ENCODE measurements at regions not wholly inside any gene's neighbourhood (a gene's known extent, or its start where the extent isn't known, plus 50 kb on each side); places are given as distances from the start of the nearest gene placed in this dataset.
"Not testable (repeated sequence)": the region's sequence is repeated elsewhere in the genome, so short reads cannot be mapped to it uniquely, and the experiment has no call there.

- no peak for DNase-seq (ENCODE audit: low read depth in 3 of 3)
Observed at GRCh38 chr18:39230086-39230803, 1664.6 kb upstream of the CELF4 start.

- DNase-seq (ENCODE audit: low read depth in 3 of 3) = not testable (repeated sequence)
Observed at GRCh38 chr18:39227769-39228168, 1662.2 kb upstream of the CELF4 start.

- no peak for DNase-seq (ENCODE audit: low read depth in 3 of 3)
Observed at GRCh38 chr18:39225373-39225772, 1659.8 kb upstream of the CELF4 start.

DNA sequence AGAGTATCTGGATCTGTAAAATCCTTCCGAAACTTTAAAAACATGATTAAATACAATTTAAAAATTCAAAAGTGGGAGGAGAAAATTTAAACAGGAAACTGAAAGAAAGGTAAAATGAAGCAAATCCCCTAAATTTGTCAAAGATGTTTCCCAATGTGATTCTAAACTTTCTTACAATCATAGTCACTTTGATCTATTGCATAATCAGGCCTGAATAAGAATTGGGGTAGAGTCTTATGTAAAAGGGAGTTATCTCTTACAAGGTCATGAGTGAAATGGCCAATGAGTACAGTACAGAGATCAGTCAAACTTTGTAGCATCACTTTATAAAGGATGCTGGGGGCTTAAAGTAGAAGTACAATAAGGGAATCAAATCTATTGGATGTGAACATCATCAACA lies 1657.7 kb upstream of the CELF4 start:
- no peak for DNase-seq (ENCODE audit: low read depth in 3 of 3)

- DNase-seq (ENCODE audit: low read depth in 3 of 3) = no peak
Observed at GRCh38 chr18:39215920-39216319, 1650.3 kb upstream of the CELF4 start.

GRCh38 chr18:39211461-39211860 lies 1645.9 kb upstream of the CELF4 start:
- DNase-seq (ENCODE audit: low read depth in 3 of 3) = no peak

DNA sequence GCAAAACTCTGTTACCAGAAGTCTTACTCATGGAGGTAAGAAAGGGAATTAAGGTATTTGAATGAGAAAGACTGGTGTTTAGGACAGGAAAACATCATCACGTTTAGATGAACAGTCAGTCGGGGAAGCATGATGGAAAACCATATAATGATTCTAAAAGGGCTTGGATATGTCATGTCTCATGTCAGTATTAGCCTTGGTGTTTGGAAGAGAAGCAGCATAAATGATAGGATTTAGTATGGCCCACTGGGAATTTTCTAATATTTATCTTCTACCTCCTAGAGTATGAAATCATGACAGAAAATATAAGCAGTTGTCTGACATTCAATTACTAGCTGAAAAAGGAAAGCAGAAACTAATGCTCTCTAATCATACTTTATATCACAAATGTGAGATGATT lies 1643.6 kb upstream of the CELF4 start:
- no peak for DNase-seq (ENCODE audit: low read depth in 3 of 3)

- no peak for DNase-seq (ENCODE audit: low read depth in 3 of 3)
Observed at GRCh38 chr18:39208729-39209128, 1643.1 kb upstream of the CELF4 start.

DNA sequence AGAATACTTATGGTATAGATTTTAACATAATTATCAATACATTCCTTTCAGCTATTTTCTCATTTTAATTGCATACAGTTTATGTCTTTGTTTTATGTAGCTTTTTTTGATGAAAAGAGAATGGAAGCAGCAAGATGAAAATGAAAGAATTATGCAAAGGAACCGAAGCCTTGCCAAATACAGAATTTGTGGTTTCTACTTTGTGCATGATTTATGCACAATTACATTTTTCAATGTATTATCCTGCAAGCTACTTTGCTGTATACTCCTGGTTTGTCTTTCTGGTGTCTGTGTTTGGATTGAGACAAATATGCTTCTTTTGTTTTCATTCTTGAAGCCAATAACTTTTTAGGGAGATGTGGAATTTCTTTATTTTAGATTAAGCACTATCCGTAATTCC lies 1642.6 kb upstream of the CELF4 start:
- no peak for DNase-seq (ENCODE audit: low read depth in 3 of 3)

DNA sequence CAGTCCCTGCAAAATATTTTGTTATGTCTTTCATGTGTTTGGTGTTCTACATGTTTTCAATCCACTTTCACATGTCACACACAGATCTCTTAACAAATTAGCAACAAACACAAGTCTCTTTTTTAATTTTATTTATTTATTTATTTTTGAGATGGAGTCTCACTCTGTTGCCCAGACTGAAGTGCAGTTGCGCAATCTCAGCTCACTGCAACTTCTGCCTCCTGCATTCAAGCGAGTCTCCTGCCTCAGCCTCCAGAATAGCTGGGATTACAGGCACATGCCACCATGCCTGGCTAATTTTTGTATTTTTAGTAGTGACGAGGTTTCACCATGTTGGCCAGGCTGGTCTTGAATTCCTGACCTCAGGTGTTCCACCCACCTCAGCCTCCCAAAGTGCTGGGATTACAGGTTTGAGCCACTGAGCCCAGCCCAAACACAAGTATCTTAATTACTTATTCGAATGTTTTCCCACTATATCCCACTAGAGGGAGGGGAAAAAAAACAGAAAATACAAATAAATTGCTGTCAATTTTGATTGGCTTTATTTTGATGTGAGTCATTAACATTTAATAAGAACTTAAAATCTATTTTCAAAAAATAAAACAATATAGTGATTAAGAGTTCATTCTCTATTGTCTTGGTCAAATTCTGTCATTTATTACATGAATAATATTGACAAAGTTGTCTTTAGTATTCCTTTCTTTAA lies 1641.0 kb upstream of the CELF4 start:
- not testable (repeated sequence) for DNase-seq (ENCODE audit: low read depth in 3 of 3)

DNA sequence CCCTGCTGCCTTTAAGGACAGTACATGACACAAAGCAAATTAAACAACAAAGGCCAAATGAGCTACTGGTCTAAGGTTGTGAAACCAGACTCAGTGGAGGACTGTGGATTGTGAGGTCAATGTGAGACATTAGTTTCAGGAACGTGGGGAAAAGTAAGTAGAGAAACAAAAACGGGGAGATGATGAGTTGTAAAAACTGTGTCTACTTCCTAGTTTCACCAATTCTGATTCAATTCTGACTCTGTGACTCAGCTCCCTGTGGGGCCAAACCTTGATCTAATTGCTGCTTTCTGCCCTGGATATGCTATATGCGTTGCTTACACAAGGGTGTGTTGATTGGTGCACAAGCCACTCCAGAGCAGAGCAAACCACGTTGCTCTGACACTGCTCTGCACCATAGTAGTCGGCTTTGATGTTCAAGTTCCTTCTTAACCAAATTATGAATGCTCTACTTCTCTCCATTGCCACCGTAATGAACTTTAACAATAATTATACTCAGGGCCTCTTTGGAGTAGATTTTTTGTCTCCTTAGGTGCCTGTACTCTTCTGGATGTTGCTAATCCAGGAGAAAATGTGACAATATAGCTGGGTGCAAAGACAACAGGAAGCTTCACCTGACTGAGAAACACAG lies 1640.1 kb upstream of the CELF4 start:
- no peak for DNase-seq (ENCODE audit: low read depth in 3 of 3)

- no peak for DNase-seq (ENCODE audit: low read depth in 3 of 3)
Observed at GRCh38 chr18:39200153-39200552, 1634.6 kb upstream of the CELF4 start.

DNA sequence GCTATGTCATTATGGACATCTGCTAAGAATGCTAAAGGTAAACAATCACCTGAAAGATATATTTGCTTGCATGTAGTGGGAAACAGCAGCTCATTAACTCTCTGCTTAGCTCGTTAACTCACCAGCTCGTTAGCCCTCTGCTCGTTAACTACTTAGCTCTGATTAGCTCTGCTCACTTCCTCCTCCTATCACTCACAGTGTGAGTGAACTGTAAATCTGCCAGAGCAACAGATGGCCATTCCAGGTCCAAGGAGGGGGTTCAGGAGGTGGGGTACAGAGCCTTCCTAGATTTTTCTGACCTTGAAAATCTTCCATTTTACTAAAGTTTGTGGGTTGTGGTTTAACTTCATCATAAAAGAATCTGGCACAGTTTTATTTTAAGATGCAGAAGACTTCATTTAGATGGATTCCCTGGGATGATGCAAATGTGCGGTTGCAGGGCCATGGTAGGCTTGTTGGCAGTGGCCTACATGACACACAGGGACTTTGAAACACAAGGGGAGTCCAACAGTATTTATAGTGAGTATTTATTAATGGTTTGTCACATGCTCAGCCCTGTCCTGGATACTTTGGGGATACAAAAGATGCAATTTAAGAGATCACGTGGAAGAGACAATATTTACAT lies 1633.7 kb upstream of the CELF4 start:
- DNase-seq (ENCODE audit: low read depth in 3 of 3) = no peak

GRCh38 chr18:39198376-39198775 lies 1632.8 kb upstream of the CELF4 start:
- no peak for DNase-seq (ENCODE audit: low read depth in 3 of 3)

DNA sequence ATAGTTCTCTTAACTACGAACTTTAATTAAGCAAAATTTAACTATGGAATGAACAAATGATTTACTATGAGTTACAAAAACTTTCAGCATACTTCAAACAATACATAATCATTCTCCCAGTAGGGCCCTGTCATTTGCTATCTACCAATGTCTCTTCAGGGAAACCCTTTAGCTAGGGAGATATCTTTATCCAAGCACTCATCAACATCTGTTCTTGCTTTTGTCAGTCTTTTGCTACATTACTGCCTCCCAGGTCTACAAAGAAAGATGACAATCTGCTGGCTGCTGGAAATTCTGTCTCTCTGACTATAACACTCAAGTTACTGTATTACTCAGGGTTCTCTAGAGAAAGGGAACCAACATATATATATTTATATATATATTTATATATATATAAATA lies 1626.3 kb upstream of the CELF4 start:
- no peak for DNase-seq (ENCODE audit: low read depth in 3 of 3)

DNA sequence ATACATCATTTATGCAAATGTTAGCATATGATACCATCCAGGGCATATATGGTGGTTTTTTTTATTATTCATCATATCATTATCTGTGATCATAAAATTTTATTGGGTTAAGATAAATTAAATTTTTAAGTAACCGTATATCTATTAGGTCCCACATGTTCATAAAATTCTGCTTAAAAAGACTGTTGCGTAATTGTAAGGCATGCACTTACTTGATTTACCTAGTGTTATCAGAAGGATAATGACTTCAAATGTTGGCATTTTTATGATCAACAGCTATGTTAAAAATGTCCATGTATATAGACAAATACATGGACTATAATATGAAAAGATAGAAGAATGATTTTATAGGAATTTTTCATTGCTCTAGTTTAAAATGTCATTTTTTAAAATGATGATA lies 1625.5 kb upstream of the CELF4 start:
- DNase-seq (ENCODE audit: low read depth in 3 of 3) = no peak

GRCh38 chr18:39190508-39190907 lies 1624.9 kb upstream of the CELF4 start:
- DNase-seq (ENCODE audit: low read depth in 3 of 3) = no peak

- no peak for DNase-seq (ENCODE audit: low read depth in 3 of 3)
Observed at GRCh38 chr18:39188278-39188677, 1622.7 kb upstream of the CELF4 start.

DNA sequence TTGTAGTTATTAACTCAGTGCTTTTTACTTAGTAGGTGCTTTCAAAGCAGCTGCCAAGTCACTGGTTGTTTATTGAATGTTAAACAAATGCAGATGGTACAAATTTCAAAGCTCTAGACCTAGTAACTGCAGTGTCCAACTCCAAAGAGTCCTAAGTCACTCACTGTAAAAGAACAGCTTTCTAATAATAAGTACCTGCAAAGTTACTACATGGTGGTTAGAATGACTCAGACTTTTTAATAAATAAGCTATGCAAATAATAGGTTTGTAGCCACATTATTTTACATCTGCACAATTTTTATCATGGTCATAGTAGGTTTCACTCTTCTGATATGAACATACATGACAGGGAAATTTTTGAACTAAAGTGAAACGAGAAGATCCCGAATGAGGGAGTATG lies 1620.4 kb upstream of the CELF4 start:
- no peak for DNase-seq (ENCODE audit: low read depth in 3 of 3)

GRCh38 chr18:39184176-39184575 lies 1618.6 kb upstream of the CELF4 start:
- DNase-seq (ENCODE audit: low read depth in 3 of 3) = no peak

DNA sequence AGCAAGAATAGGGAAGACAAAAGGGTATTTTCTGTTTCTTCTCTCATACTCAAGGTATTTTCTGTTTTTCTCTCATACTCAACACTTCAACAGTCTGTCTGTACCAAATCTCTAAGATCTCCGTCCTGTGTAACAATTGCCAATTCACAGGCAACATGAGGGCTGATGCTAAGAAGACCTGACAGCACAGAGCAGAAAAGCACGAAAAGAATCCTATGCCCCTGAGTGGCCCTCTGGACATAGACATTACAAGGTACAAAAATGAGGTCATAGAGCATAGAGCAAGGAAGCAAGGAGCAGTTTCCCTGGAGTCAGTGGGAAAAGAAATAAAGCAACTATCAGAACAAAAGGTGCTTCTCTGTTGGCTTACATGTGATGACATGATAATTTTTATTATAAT lies 1612.6 kb upstream of the CELF4 start:
- DNase-seq (ENCODE audit: low read depth in 3 of 3) = no peak

GRCh38 chr18:39172695-39173421 lies 1607.3 kb upstream of the CELF4 start:
- no peak for DNase-seq (ENCODE audit: low read depth in 3 of 3)

Measured in stimulated activated CD4-positive, alpha-beta T cell treated with anti-CD3 and anti-CD28 coated beads, TNF-alpha, amount 100 ng/mL, for 48 hours (primary cell).